Keratinocyte (primary cell): ENCODE measurements at regions not wholly inside any gene's neighbourhood (a gene's known extent, or its start where the extent isn't known, plus 50 kb on each side); places are given as distances from the start of the nearest gene placed in this dataset.

Experiments used
- DNase-seq: peaks from one replicate; pipeline ENCODE4 v3.0.0-alpha.2; 2011; ENCODE audit warnings: low read depth, missing footprints, low spot score
- FAIRE-seq: peaks from 2 replicates; lab custom pipeline; 2011; peaks lifted over from hg19 to GRCh38; lab: Jason Lieb, UNC
- H2AFZ ChIP-seq: 2 replicates; pipeline ENCODE4 v1.6.0; 2012; ENCODE audit warnings: low read length, control low read depth, inconsistent platforms; ENCODE audit not compliant: control insufficient read depth
- H3K27ac ChIP-seq: 2 replicates; pipeline ENCODE4 v1.5.1; 2011; ENCODE audit warnings: low read length; ENCODE audit not compliant: control insufficient read depth, insufficient read depth
- H3K27me3 ChIP-seq: 3 replicates; pipeline ENCODE4 v1.6.0; 2011; ENCODE audit warnings: low read length; ENCODE audit not compliant: control insufficient read depth, insufficient read depth; ENCODE audit errors: extremely low read depth
- H3K36me3 ChIP-seq, 2 experiments: 2 replicates in 1 of 2; 3 replicates in 1 of 2; pipeline ENCODE4 v1.5.1; 2011; ENCODE audit warnings: low read length in 2 of 2, mild to moderate bottlenecking in 1 of 2; ENCODE audit not compliant: control insufficient read depth in 2 of 2, insufficient read depth in 2 of 2; ENCODE audit errors: extremely low read depth in 1 of 2
- H3K4me1 ChIP-seq: 3 replicates; pipeline ENCODE4 v1.5.1; 2011; ENCODE audit warnings: low read length; ENCODE audit not compliant: control insufficient read depth, insufficient read depth; ENCODE audit errors: extremely low read depth
- H3K4me2 ChIP-seq: 3 replicates; pipeline ENCODE4 v1.6.0; 2011; ENCODE audit warnings: low read depth, low read length; ENCODE audit not compliant: control insufficient read depth, insufficient read depth; ENCODE audit errors: extremely low read depth
- H3K4me3 ChIP-seq, 3 experiments: fragments of 200-600 bp in 1 of 3; sonication (generic) in 1 of 3; 2 replicates in 2 of 3; 3 replicates in 1 of 3; pipeline ENCODE4 v1.5.1; 2011 to 2016; ENCODE audit warnings: low read length in 3 of 3, mild to moderate bottlenecking in 3 of 3, control low read depth in 2 of 3, inconsistent platforms in 1 of 3, low read depth in 1 of 3, mixed read lengths in 1 of 3, mixed run types in 1 of 3, moderate library complexity in 1 of 3; ENCODE audit not compliant: control insufficient read depth in 2 of 3, insufficient read depth in 2 of 3; ENCODE audit errors: extremely low read depth in 1 of 3
- H3K79me2 ChIP-seq: 2 replicates; pipeline ENCODE4 v1.6.0; 2012; ENCODE audit warnings: low read length; ENCODE audit not compliant: control insufficient read depth, insufficient read depth
- H3K9ac ChIP-seq: 3 replicates; pipeline ENCODE4 v1.6.0; 2011; ENCODE audit warnings: low read length; ENCODE audit not compliant: control insufficient read depth, insufficient read depth; ENCODE audit errors: extremely low read depth
- H3K9me1 ChIP-seq: 3 replicates; pipeline ENCODE4 v1.6.0; 2011; ENCODE audit warnings: low read length; ENCODE audit not compliant: control insufficient read depth, insufficient read depth; ENCODE audit errors: extremely low read depth
- H3K9me3 ChIP-seq: 2 replicates; pipeline ENCODE4 v1.5.1; 2012; ENCODE audit warnings: low read depth, low read length; ENCODE audit not compliant: control insufficient read depth
- H4K20me1 ChIP-seq: 3 replicates; pipeline ENCODE4 v1.6.0; 2011; ENCODE audit warnings: low read length; ENCODE audit not compliant: control insufficient read depth, insufficient read depth; ENCODE audit errors: extremely low read depth
- EZH2 ChIP-seq: IDR thresholded peaks from one replicate; pipeline ENCODE4 v1.6.1; 2012; ENCODE audit warnings: inconsistent platforms, mild to moderate bottlenecking, low read length, moderate library complexity
- dilution Hi-C: fragments of 300-500 bp; cut with MboI; formaldehyde crosslinking; loops from one replicate; pipeline ENCODE4 v1.7.0; 2020; ENCODE audit warnings: low sequenced_read_pairs; ENCODE audit not compliant: extremely low pct_ligation_motif_present
- TF ChIP-seq, protein P1 (sequence below), 3 experiments: IDR thresholded peaks in 1 of 3; conservative IDR thresholded peaks in 1 of 3; optimal IDR thresholded peaks in 1 of 3; 2 replicates in 2 of 3; 3 replicates in 1 of 3; pipeline versions ENCODE3 to v1.5.1; 2011; ENCODE audit warnings: low read length in 3 of 3, mild to moderate bottlenecking in 3 of 3, moderate library complexity in 2 of 3, control low read depth in 1 of 3, inconsistent platforms in 1 of 3; ENCODE audit not compliant: insufficient read depth in 2 of 3; ENCODE audit errors: extremely low read depth in 1 of 3

DNA sequence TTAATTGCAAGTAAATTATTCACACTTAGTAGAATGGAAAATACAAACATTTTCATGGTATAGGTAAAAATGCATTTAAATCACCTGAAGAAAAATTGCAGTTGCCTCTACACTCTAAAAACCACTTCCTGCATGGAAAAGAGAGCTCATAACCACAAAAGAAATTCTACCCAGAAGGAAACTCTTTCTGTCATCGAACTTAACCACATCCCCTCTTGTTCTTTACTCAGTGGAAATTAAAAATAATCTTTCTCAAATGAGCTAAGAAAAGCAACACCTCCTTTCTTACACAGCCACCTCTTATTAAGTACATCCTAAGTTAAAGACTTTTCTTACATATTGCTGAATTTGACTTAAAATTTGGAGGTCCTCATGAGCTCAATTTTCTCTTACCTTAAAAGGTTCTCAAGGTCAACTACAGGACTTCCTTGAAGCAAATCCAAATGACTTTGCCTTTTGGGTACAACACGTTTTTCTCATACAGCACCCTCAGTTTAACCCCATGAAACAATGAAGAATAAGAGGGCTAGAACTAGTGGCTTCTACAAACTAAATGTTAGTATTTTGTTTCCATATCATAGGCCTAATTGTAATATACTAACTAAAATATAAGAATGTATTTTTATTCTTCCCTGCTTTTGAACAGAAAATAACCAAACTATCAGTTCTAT, 109.1 kb upstream of the CRIM1 start:
- Histone ChIP-seq H4K20me1 (no peaks in the 10 kb centered on the region), H3K79me2 (no peaks in the 10 kb centered on the region), H3K9me3 (no peaks in the 10 kb centered on the region), H3K9ac (no peak overlapping the region), H3K27ac (no peak overlapping the region), H3K4me1 (peaks cover 3% of the 10 kb centered on the region), H3K4me2 (peak overlapping the region; percentile 16), H2AFZ (no peak overlapping the region), H3K9me1 (no peaks in the 10 kb centered on the region), H3K36me3 (no peaks in the 10 kb centered on the region), H3K27me3 (no peaks in the 10 kb centered on the region), H3K4me3 (no peak overlapping the region)
- dilution Hi-C loops: no loop called here
- no peak for TF ChIP-seq EZH2
- TF ChIP-seq, protein P1, sequence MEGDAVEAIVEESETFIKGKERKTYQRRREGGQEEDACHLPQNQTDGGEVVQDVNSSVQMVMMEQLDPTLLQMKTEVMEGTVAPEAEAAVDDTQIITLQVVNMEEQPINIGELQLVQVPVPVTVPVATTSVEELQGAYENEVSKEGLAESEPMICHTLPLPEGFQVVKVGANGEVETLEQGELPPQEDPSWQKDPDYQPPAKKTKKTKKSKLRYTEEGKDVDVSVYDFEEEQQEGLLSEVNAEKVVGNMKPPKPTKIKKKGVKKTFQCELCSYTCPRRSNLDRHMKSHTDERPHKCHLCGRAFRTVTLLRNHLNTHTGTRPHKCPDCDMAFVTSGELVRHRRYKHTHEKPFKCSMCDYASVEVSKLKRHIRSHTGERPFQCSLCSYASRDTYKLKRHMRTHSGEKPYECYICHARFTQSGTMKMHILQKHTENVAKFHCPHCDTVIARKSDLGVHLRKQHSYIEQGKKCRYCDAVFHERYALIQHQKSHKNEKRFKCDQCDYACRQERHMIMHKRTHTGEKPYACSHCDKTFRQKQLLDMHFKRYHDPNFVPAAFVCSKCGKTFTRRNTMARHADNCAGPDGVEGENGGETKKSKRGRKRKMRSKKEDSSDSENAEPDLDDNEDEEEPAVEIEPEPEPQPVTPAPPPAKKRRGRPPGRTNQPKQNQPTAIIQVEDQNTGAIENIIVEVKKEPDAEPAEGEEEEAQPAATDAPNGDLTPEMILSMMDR (optimal IDR thresholded peaks at IDR 0.05 in 1 of 3, IDR thresholded peaks at IDR 0.05 in 1 of 3, conservative IDR thresholded peaks at IDR 0.05 in 1 of 3; ENCODE audit: extremely low read depth in 1 of 3, insufficient read depth in 2 of 3, low read length in 3 of 3): no peak
- FAIRE-seq (no peak), DNase-seq (no peak)

- no peak overlapping the region for H3K4me3 ChIP-seq
- no peaks in the 10 kb centered on the region for H4K20me1 ChIP-seq
- H3K4me2 ChIP-seq: no peak overlapping the region
- H3K4me1 ChIP-seq: peaks cover 3% of the 10 kb centered on the region
- H3K9ac ChIP-seq: no peak overlapping the region
- dilution Hi-C loops: no loop called here
- TF ChIP-seq EZH2: no peak
- TF ChIP-seq, protein P1 (optimal IDR thresholded peaks at IDR 0.05 in 1 of 3, IDR thresholded peaks at IDR 0.05 in 1 of 3, conservative IDR thresholded peaks at IDR 0.05 in 1 of 3; ENCODE audit: extremely low read depth in 1 of 3, insufficient read depth in 2 of 3, low read length in 3 of 3): no peak
- DNase-seq: no peak
- H3K36me3 ChIP-seq: no peaks in the 10 kb centered on the region
- no peaks in the 10 kb centered on the region for H3K27me3 ChIP-seq
- no peak overlapping the region for H2AFZ ChIP-seq
- no peaks in the 10 kb centered on the region for H3K9me1 ChIP-seq
- H3K9me3 ChIP-seq: no peaks in the 10 kb centered on the region
- no peaks in the 10 kb centered on the region for H3K79me2 ChIP-seq
- FAIRE-seq: no peak
- H3K27ac ChIP-seq: no peak overlapping the region
Measured at GRCh38 chr2:36245651-36246050, 109.9 kb upstream of the CRIM1 start.
